CD4-positive, alpha-beta T cell (primary cell): ENCODE measurements at regions not wholly inside any gene's neighbourhood (a gene's known extent, or its start where the extent isn't known, plus 50 kb on each side); places are given as distances from the start of the nearest gene placed in this dataset.

ENCODE experiments used
- ATAC-seq: fragments of 200-7000 bp; cut with Tn5 transposase; one replicate; pipeline ENCODE4 v1.10.0; 2022; ENCODE audit warnings: mild to moderate bottlenecking; ENCODE audit not compliant: poor library complexity
- CTCF ChIA-PET: fragments of 350-600 bp; sonication (Branson Sonifier 250); formaldehyde crosslinking; loops from one replicate; lab custom pipeline; 2021; ENCODE audit warnings: antibody characterized with exemption, inconsistent platforms; lab: Charles Lee
- POLR2A ChIA-PET: fragments of 350-600 bp; sonication (Branson Sonifier 250); formaldehyde crosslinking; loops from one replicate; lab custom pipeline; 2021; ENCODE audit warnings: antibody characterized with exemption, inconsistent platforms; lab: Charles Lee
- DNase-seq, 14 experiments: peaks; one replicate each; pipeline ENCODE4 v3.0.0-alpha.2; 2013 to 2020; ENCODE audit warnings: mixed read lengths in 2 of 14
- H3K27ac ChIP-seq, 2 donors: one replicate each; pipeline versions ENCODE4 v1.5.1 to v1.7.0; 2013; ENCODE audit warnings: low read length in 2 of 2, low read depth in 1 of 2, mild to moderate bottlenecking in 1 of 2
- H3K27me3 ChIP-seq, 2 experiments: 1 replicate in 1 of 2; 2 replicates in 1 of 2; pipeline versions ENCODE4 v1.6.1 to v1.7.0; 2013; ENCODE audit warnings: low read length in 2 of 2, control low read depth in 1 of 2, mild to moderate bottlenecking in 1 of 2, moderate library complexity in 1 of 2; ENCODE audit not compliant: insufficient read depth in 2 of 2, control insufficient read depth in 1 of 2
- H3K36me3 ChIP-seq: one replicate; pipeline ENCODE4 v1.6.1; 2013; ENCODE audit warnings: low read length, control low read depth; ENCODE audit not compliant: insufficient read depth
- H3K4me1 ChIP-seq: one replicate; pipeline ENCODE4 v1.6.1; 2013; ENCODE audit warnings: low read length, control low read depth; ENCODE audit not compliant: insufficient read depth
- H3K4me3 ChIP-seq: one replicate; pipeline ENCODE4 v1.5.1; 2013; ENCODE audit warnings: mild to moderate bottlenecking, low read length, moderate library complexity
- H3K9me3 ChIP-seq, 2 experiments: 1 replicate in 1 of 2; 2 replicates in 1 of 2; pipeline versions ENCODE4 v1.6.1 to v1.7.0; 2013; ENCODE audit warnings: low read length in 2 of 2, mild to moderate bottlenecking in 2 of 2, control low read depth in 1 of 2, moderate library complexity in 1 of 2; ENCODE audit not compliant: control insufficient read depth in 1 of 2, insufficient read depth in 1 of 2
- H3K27ac Mint-ChIP-seq: one replicate; pipeline ENCODE4 v1.8.0; 2020; ENCODE audit warnings: mixed read lengths
- H3K27me3 Mint-ChIP-seq: one replicate; pipeline ENCODE4 v1.8.0; 2021; ENCODE audit warnings: mixed read lengths
- H3K36me3 Mint-ChIP-seq: one replicate; pipeline ENCODE4 v1.8.0; 2021; ENCODE audit warnings: low read depth, mixed read lengths
- H3K4me1 Mint-ChIP-seq: one replicate; pipeline ENCODE4 v1.8.0; 2021; ENCODE audit warnings: low read depth, mixed read lengths
- H3K4me3 Mint-ChIP-seq: one replicate; pipeline ENCODE4 v1.8.0; 2020; ENCODE audit warnings: mild to moderate bottlenecking, mixed read lengths
- H3K9me3 Mint-ChIP-seq: one replicate; pipeline ENCODE4 v1.8.0; 2020; ENCODE audit warnings: mixed read lengths
- intact Hi-C, 2 experiments: fragments of 100-400 bp; cut with DNase I in 1 of 2; cut with micrococcal nuclease in 1 of 2; formaldehyde crosslinking; loops; one replicate each; pipeline versions ENCODE4 v1.15.1 to v1.9.0; 2023 to 2025; cut with DNase I, micrococcal nuclease
- TF ChIP-seq, protein P1 (sequence below): fragments of 200-600 bp; IDR thresholded peaks from one replicate; pipeline ENCODE4 v1.8.0; 2022; ENCODE audit warnings: antibody characterized with exemption, mild to moderate bottlenecking

DNA sequence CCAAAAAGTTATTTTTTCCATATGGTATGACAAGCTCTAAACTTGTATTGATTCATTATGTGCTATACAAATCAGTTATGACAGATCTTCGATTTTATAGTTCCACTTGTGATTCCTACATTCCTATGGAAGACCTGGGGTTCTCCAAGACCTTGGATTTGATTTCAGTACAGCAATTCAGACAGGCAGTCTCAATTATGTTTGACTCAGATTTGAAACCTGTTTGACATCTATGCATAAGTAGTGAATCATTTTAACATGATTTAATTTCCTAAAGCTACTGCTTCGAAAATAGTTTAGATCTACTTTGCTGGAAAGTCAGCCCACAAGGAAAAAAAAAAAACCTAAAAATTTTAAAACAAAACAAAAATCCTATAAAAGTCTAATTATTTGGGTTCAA lies 820.4 kb downstream of the LUZP2 start:
- Histone ChIP-seq H3K4me3 (no peak overlapping the region), H3K27ac (no peak overlapping the region), H3K9me3 (peaks cover 0 to 3% of the 10 kb centered on the region in 2 experiments), H3K27me3 (no peaks in the 10 kb centered on the region), H3K36me3 (no peaks in the 10 kb centered on the region), H3K4me1 (no peaks in the 10 kb centered on the region)
- CTCF ChIA-PET = no interaction called here
- H3K4me1 Mint-ChIP-seq = no peaks in the 10 kb centered on the region
- no peak overlapping the region for H3K27ac Mint-ChIP-seq
- no peak for ATAC-seq
- intact Hi-C loops = no loop called here
- H3K27me3 Mint-ChIP-seq = no peaks in the 10 kb centered on the region
- TF ChIP-seq, protein P1, sequence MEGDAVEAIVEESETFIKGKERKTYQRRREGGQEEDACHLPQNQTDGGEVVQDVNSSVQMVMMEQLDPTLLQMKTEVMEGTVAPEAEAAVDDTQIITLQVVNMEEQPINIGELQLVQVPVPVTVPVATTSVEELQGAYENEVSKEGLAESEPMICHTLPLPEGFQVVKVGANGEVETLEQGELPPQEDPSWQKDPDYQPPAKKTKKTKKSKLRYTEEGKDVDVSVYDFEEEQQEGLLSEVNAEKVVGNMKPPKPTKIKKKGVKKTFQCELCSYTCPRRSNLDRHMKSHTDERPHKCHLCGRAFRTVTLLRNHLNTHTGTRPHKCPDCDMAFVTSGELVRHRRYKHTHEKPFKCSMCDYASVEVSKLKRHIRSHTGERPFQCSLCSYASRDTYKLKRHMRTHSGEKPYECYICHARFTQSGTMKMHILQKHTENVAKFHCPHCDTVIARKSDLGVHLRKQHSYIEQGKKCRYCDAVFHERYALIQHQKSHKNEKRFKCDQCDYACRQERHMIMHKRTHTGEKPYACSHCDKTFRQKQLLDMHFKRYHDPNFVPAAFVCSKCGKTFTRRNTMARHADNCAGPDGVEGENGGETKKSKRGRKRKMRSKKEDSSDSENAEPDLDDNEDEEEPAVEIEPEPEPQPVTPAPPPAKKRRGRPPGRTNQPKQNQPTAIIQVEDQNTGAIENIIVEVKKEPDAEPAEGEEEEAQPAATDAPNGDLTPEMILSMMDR = no peak
- peaks cover 7% of the 10 kb centered on the region for H3K9me3 Mint-ChIP-seq
- H3K36me3 Mint-ChIP-seq = no peaks in the 10 kb centered on the region
- DNase-seq = no peak
- POLR2A ChIA-PET = no interaction called here
- no peak overlapping the region for H3K4me3 Mint-ChIP-seq

DNA sequence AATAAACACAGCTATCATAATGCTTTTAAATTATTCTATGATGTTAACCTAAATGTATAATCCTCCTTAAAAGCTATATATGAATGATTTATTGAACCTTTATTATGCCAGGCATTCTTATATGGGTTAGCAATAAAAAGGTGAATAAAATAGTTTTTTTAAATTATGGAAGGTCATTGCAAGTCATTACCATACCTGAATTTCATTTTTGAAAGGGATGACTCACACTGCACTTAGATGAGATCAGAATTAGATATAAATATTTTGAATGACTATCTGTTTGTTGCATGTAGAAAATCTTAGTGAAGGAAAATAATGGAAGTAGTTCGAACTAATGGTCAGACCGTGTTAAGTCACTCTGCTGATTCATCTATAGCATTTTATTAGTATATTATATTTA lies 822.3 kb downstream of the LUZP2 start:
- peaks cover 12% of the 10 kb centered on the region for H3K9me3 Mint-ChIP-seq
- H3K4me3 Mint-ChIP-seq = no peak overlapping the region
- ChIA-PET CTCF (no interaction called here), POLR2A (no interaction called here)
- H3K27me3 Mint-ChIP-seq = no peaks in the 10 kb centered on the region
- no peak overlapping the region for H3K4me3 ChIP-seq
- H3K9me3 ChIP-seq = peaks cover 3 to 8% of the 10 kb centered on the region in 2 experiments
- H3K27me3 ChIP-seq = no peaks in the 10 kb centered on the region
- intact Hi-C loops = no loop called here
- no peaks in the 10 kb centered on the region for H3K36me3 Mint-ChIP-seq
- H3K4me1 ChIP-seq = no peaks in the 10 kb centered on the region
- no peaks in the 10 kb centered on the region for H3K36me3 ChIP-seq
- TF ChIP-seq, protein P1 = no peak
- no peaks in the 10 kb centered on the region for H3K4me1 Mint-ChIP-seq
- no peak overlapping the region for H3K27ac Mint-ChIP-seq
- no peak overlapping the region for H3K27ac ChIP-seq
- DNase-seq (no peak), ATAC-seq (no peak)

DNA sequence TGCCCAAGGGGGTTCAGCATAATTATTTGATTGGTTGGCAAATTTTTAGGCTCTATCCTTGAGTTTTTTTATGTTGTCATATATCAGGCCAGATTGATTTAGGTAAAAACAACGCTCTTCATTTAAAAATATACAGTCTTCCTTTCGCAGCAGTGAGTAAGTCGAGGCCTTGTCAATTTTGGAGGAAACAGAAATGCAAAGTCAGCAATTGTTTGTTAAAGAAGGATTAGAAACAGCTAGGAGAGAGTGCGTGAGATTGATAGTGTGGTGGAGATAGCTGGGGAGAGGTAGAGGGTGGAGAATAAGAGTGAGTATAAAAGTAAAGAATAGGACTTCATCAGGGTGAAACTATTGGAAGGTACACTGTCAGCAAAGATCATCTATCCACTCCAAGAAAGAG lies 830.8 kb downstream of the LUZP2 start:
- Mint-ChIP-seq H3K27me3 (no peaks in the 10 kb centered on the region), H3K4me3 (no peak overlapping the region), H3K9me3 (peaks cover 9% of the 10 kb centered on the region), H3K27ac (no peak overlapping the region), H3K36me3 (no peaks in the 10 kb centered on the region), H3K4me1 (no peaks in the 10 kb centered on the region)
- no peak for ATAC-seq
- Histone ChIP-seq H3K36me3 (no peaks in the 10 kb centered on the region), H3K9me3 (peaks cover 0 to 7% of the 10 kb centered on the region in 2 experiments), H3K27ac (no peak overlapping the region), H3K27me3 (no peaks in the 10 kb centered on the region), H3K4me1 (no peaks in the 10 kb centered on the region), H3K4me3 (no peak overlapping the region)
- intact Hi-C loops = no loop called here
- CTCF ChIA-PET = no interaction called here
- no peak for DNase-seq
- TF ChIP-seq, protein P1 = no peak
- POLR2A ChIA-PET = no interaction called here
